ENCODE measurements at regions not wholly inside any gene's neighbourhood (a gene's known extent, or its start where the extent isn't known, plus 50 kb on each side); places are given as distances from the start of the nearest gene placed in this dataset.

DNA sequence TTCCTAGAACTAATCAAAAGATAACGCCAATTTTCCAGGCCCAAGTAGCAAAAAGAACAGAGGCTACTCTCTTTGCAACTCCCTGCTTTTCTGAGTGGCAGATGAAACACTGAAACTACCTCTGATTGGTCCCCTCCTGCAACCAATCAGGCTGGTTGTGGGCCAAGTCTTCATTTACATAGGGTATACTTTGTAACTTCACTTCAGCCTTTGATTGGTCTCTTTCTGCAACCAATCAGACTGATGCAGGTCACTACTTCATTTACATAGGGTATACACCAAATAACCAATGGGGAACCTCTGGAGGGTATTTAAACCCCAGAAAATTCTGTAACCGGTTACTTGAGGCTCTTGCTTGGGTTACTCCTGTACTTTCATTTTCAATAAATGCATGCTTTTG lies 289.6 kb downstream of the MED10 start:
- Histone ChIP-seq H3K4me1 (replicated peaks in 1 of 4; ENCODE audit: control insufficient read depth in 3 of 4, insufficient read depth in 4 of 4, low read length in 3 of 4) (no peaks in the 10 kb centered on the region), H3K18ac (ENCODE audit: extremely low read depth, low read length) (no peak overlapping the region), H3K9me3 (ENCODE audit: insufficient read depth in 2 of 2, low read depth in 1 of 2, low read length in 1 of 2) (no peaks in the 10 kb centered on the region), H3K79me1 (ENCODE audit: low read depth, low read length) (no peaks in the 10 kb centered on the region), H2AK5ac (ENCODE audit: low read depth, low read length) (no peak overlapping the region), H3K56ac (replicated peaks; ENCODE audit: insufficient read length, low read depth, low read length) (no peak overlapping the region), H4K20me1 (replicated peaks in 1 of 2; ENCODE audit: control insufficient read depth in 1 of 2, insufficient read depth in 2 of 2, low read length in 2 of 2) (no peaks in the 10 kb centered on the region), H4K5ac (ENCODE audit: insufficient read length, low read depth, low read length) (no peak overlapping the region), H3K4me3 (ENCODE audit: extremely low read depth in 1 of 4, insufficient read depth in 2 of 4, low read depth in 3 of 4, low read length in 4 of 4) (no peak overlapping the region), H2BK20ac (ENCODE audit: low read length) (no peak overlapping the region), H3K14ac (ENCODE audit: insufficient read length) (no peak overlapping the region), H3K4me2 (ENCODE audit: insufficient read depth in 1 of 2, low read depth in 2 of 2, low read length in 2 of 2) (no peak overlapping the region), H2BK5ac (ENCODE audit: low read depth, low read length) (no peak overlapping the region), H3K27ac (ENCODE audit: low read depth, low read length) (no peak overlapping the region), H3K23me2 (ENCODE audit: low read depth, low read length) (no peaks in the 10 kb centered on the region), H2AFZ (ENCODE audit: low read length) (no peak overlapping the region), H3K27me3 (replicated peaks in 1 of 4; ENCODE audit: control insufficient read depth in 3 of 4, extremely low read depth in 1 of 4, insufficient read depth in 3 of 4, low read length in 3 of 4) (no peaks in the 10 kb centered on the region), H3K79me2 (ENCODE audit: control insufficient read depth in 1 of 2, insufficient read depth in 2 of 2, low read length in 2 of 2) (no peaks in the 10 kb centered on the region), H2BK15ac (ENCODE audit: low read length) (no peak overlapping the region), H3K4ac (replicated peaks; ENCODE audit: insufficient read length, low read depth, low read length) (no peak overlapping the region), H4K8ac (ENCODE audit: extremely low read depth, insufficient read depth, low read length) (no peak overlapping the region), H2BK12ac (ENCODE audit: low read depth, low read length) (no peak overlapping the region), H3K23ac (ENCODE audit: insufficient read length) (no peak overlapping the region), H2BK120ac (replicated peaks; ENCODE audit: low read depth, low read length) (no peak overlapping the region), H3K9ac (replicated peaks in 1 of 4; ENCODE audit: extremely low read depth in 1 of 4, low read depth in 3 of 4, low read length in 3 of 4) (no peak overlapping the region), H4K91ac (replicated peaks; ENCODE audit: insufficient read length, low read length) (no peak overlapping the region), H3K36me3 (ENCODE audit: control insufficient read depth in 2 of 4, insufficient read depth in 4 of 4, low read length in 3 of 4) (no peaks in the 10 kb centered on the region)
- DNase-seq (ENCODE audit: low read depth in 1 of 2, low spot score in 2 of 2): no peak
- 96% methylated on average over 2 of the region's 2 CpGs; no CpG with 5 or more reads in 1 of the 2 experiments for WGBS, 2 experiments (ENCODE audit: extremely low coverage in 1 of 2, insufficient coverage in 1 of 2, insufficient read length in 1 of 2, insufficient replicate concordance in 2 of 2, low coverage in 1 of 2, low lambda C conversion rate in 2 of 2, missing lambda C conversion rate in 1 of 2)
- no peak for FAIRE-seq
- CTCF ChIA-PET (ENCODE audit: partially characterized antibody): no interaction called here
- TF ChIP-seq, protein P1, sequence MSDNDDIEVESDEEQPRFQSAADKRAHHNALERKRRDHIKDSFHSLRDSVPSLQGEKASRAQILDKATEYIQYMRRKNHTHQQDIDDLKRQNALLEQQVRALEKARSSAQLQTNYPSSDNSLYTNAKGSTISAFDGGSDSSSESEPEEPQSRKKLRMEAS (IDR thresholded peaks at IDR 0.05): no peak
- TF ChIP-seq TAF1 (IDR thresholded peaks at IDR 0.05; ENCODE audit: low read depth, low read length) (no peak), SP2 (IDR thresholded peaks at IDR 0.05; ENCODE audit: low read length) (no peak), NANOG (IDR thresholded peaks at IDR 0.05; ENCODE audit: insufficient read depth, low read depth, low read length, poor library complexity, severe bottlenecking) (no peak), RAD21 (IDR thresholded peaks at IDR 0.05 in 1 of 2, conservative IDR thresholded peaks at IDR 0.05 in 1 of 2; ENCODE audit: low read depth in 2 of 2, low read length in 2 of 2) (no peak), BRCA1 (IDR thresholded peaks at IDR 0.05; ENCODE audit: low read depth, low read length) (no peak), CBX5 (IDR thresholded peaks at IDR 0.05; ENCODE audit: low read depth, low read length) (no peak)
- POLR2A ChIA-PET (ENCODE audit: partially characterized antibody): no interaction called here

All from H1 (cell line).